MG63 (cell line): ENCODE measurements at regions not wholly inside any gene's neighbourhood (a gene's known extent, or its start where the extent isn't known, plus 50 kb on each side); places are given as distances from the start of the nearest gene placed in this dataset.

Experiments
- DNase-seq: peaks from one replicate; pipeline ENCODE4 v3.0.0-alpha.2; 2020
- H3K27me3 ChIP-seq: fragments of 250-450 bp; sonication (Bioruptor Pico); 2 replicates; pipeline ENCODE4 v1.5.1; 2020; ENCODE audit warnings: mild to moderate bottlenecking, moderate library complexity
- H3K36me3 ChIP-seq: fragments of 250-450 bp; sonication (Bioruptor Pico); 2 replicates; pipeline ENCODE4 v1.5.1; 2020; ENCODE audit warnings: mild to moderate bottlenecking, moderate library complexity
- H3K4me3 ChIP-seq: fragments of 250-450 bp; sonication (Bioruptor Pico); 2 replicates; pipeline ENCODE4 v1.5.1; 2020; ENCODE audit warnings: mild to moderate bottlenecking, moderate library complexity
- H3K9me3 ChIP-seq: fragments of 250-450 bp; sonication (Bioruptor Pico); 2 replicates; pipeline ENCODE4 v1.5.1; 2020; ENCODE audit warnings: mild to moderate bottlenecking, moderate library complexity

GRCh38 chr13:74841123-74841522 is 640.8 kb downstream of the TBC1D4 start:
- Histone ChIP-seq H3K9me3 (no peaks in the 10 kb centered on the region), H3K27me3 (no peaks in the 10 kb centered on the region), H3K36me3 (no peaks in the 10 kb centered on the region), H3K4me3 (no peak overlapping the region)
- DNase-seq, result no peak

- H3K36me3 ChIP-seq, result no peaks in the 10 kb centered on the region
- no peaks in the 10 kb centered on the region for H3K9me3 ChIP-seq
- no peak overlapping the region for H3K4me3 ChIP-seq
- no peaks in the 10 kb centered on the region for H3K27me3 ChIP-seq
- no peak for DNase-seq
Measured at GRCh38 chr13:74839656-74840055, 642.3 kb downstream of the TBC1D4 start.

- DNase-seq, result no peak
- Histone ChIP-seq H3K4me3 (no peak overlapping the region), H3K27me3 (no peaks in the 10 kb centered on the region), H3K9me3 (no peaks in the 10 kb centered on the region), H3K36me3 (no peaks in the 10 kb centered on the region)
Measured at GRCh38 chr13:74838096-74838495, 643.9 kb downstream of the TBC1D4 start.

GRCh38 chr13:74836628-74837027 is 645.3 kb downstream of the TBC1D4 start:
- no peaks in the 10 kb centered on the region for H3K27me3 ChIP-seq
- no peak for DNase-seq
- H3K4me3 ChIP-seq, result no peak overlapping the region
- H3K36me3 ChIP-seq, result no peaks in the 10 kb centered on the region
- H3K9me3 ChIP-seq, result no peaks in the 10 kb centered on the region

GRCh38 chr13:74835579-74835978 is 646.4 kb downstream of the TBC1D4 start:
- Histone ChIP-seq H3K36me3 (no peaks in the 10 kb centered on the region), H3K9me3 (no peaks in the 10 kb centered on the region), H3K27me3 (no peaks in the 10 kb centered on the region)

GRCh38 chr13:74825938-74826246 is 656.1 kb downstream of the TBC1D4 start:
- H3K9me3 ChIP-seq, result 0 out of 2 replicates have a peak, but pooled peaks cover 2% of the 10 kb centered on the region
- H3K36me3 ChIP-seq, result no peaks in the 10 kb centered on the region
- H3K27me3 ChIP-seq, result no peaks in the 10 kb centered on the region
- no peak for DNase-seq
- H3K4me3 ChIP-seq, result no peak overlapping the region

More at GRCh38 chr13:74835579-74835978, 646.4 kb downstream of the TBC1D4 start:
- no peak overlapping the region for H3K4me3 ChIP-seq
- no peak for DNase-seq

- Histone ChIP-seq H3K36me3 (no peaks in the 10 kb centered on the region), H3K9me3 (0 out of 2 replicates have a peak, but pooled peaks cover 2% of the 10 kb centered on the region), H3K27me3 (no peaks in the 10 kb centered on the region), H3K4me3 (no peak overlapping the region)
- no peak for DNase-seq
Measured at GRCh38 chr13:74825152-74825937, 656.6 kb downstream of the TBC1D4 start.

- no peaks in the 10 kb centered on the region for H3K9me3 ChIP-seq
- H3K36me3 ChIP-seq, result no peaks in the 10 kb centered on the region
- no peak overlapping the region for H3K4me3 ChIP-seq
- no peaks in the 10 kb centered on the region for H3K27me3 ChIP-seq
- DNase-seq, result no peak
Measured at GRCh38 chr13:74820809-74821208, 661.2 kb downstream of the TBC1D4 start.

GRCh38 chr13:74819549-74819948 is 662.4 kb downstream of the TBC1D4 start:
- no peaks in the 10 kb centered on the region for H3K36me3 ChIP-seq
- DNase-seq, result no peak
- H3K27me3 ChIP-seq, result no peaks in the 10 kb centered on the region
- H3K4me3 ChIP-seq, result no peak overlapping the region
- H3K9me3 ChIP-seq, result no peaks in the 10 kb centered on the region

GRCh38 chr13:74816737-74817136 is 665.2 kb downstream of the TBC1D4 start:
- no peak overlapping the region for H3K4me3 ChIP-seq
- no peaks in the 10 kb centered on the region for H3K36me3 ChIP-seq
- H3K9me3 ChIP-seq, result no peaks in the 10 kb centered on the region
- H3K27me3 ChIP-seq, result no peaks in the 10 kb centered on the region
- DNase-seq, result no peak

- H3K4me3 ChIP-seq, result no peak overlapping the region
- H3K27me3 ChIP-seq, result no peaks in the 10 kb centered on the region
- DNase-seq, result no peak
- no peaks in the 10 kb centered on the region for H3K9me3 ChIP-seq
- H3K36me3 ChIP-seq, result no peaks in the 10 kb centered on the region
Measured at GRCh38 chr13:74796157-74796556, 662.0 kb upstream of the KLF12 start.

GRCh38 chr13:74795526-74795925 is 661.3 kb upstream of the KLF12 start:
- Histone ChIP-seq H3K4me3 (no peak overlapping the region), H3K36me3 (no peaks in the 10 kb centered on the region), H3K9me3 (no peaks in the 10 kb centered on the region), H3K27me3 (no peaks in the 10 kb centered on the region)
- no peak for DNase-seq

- Histone ChIP-seq H3K27me3 (no peaks in the 10 kb centered on the region), H3K9me3 (no peaks in the 10 kb centered on the region), H3K36me3 (no peaks in the 10 kb centered on the region), H3K4me3 (no peak overlapping the region)
- DNase-seq, result no peak
Measured at GRCh38 chr13:74794582-74794981, 660.4 kb upstream of the KLF12 start.

- H3K36me3 ChIP-seq, result no peaks in the 10 kb centered on the region
- H3K27me3 ChIP-seq, result no peaks in the 10 kb centered on the region
- no peak for DNase-seq
- no peaks in the 10 kb centered on the region for H3K9me3 ChIP-seq
- no peak overlapping the region for H3K4me3 ChIP-seq
Measured at GRCh38 chr13:74794147-74794546, 659.9 kb upstream of the KLF12 start.

GRCh38 chr13:74784959-74785358 is 650.8 kb upstream of the KLF12 start:
- Histone ChIP-seq H3K36me3 (no peaks in the 10 kb centered on the region), H3K9me3 (no peaks in the 10 kb centered on the region), H3K4me3 (no peak overlapping the region), H3K27me3 (no peaks in the 10 kb centered on the region)
- no peak for DNase-seq

GRCh38 chr13:74778946-74779345 is 644.7 kb upstream of the KLF12 start:
- no peak overlapping the region for H3K4me3 ChIP-seq
- DNase-seq, result no peak
- H3K27me3 ChIP-seq, result no peaks in the 10 kb centered on the region

GRCh38 chr13:74778087-74778486 is 643.9 kb upstream of the KLF12 start:
- DNase-seq, result no peak

More at GRCh38 chr13:74778946-74779345, 644.7 kb upstream of the KLF12 start:
- no peaks in the 10 kb centered on the region for H3K36me3 ChIP-seq
- no peaks in the 10 kb centered on the region for H3K9me3 ChIP-seq

GRCh38 chr13:74774264-74774663 is 640.1 kb upstream of the KLF12 start:
- Histone ChIP-seq H3K36me3 (no peaks in the 10 kb centered on the region), H3K9me3 (no peaks in the 10 kb centered on the region), H3K4me3 (no peak overlapping the region), H3K27me3 (no peaks in the 10 kb centered on the region)
- no peak for DNase-seq

More at GRCh38 chr13:74778087-74778486, 643.9 kb upstream of the KLF12 start:
- Histone ChIP-seq H3K27me3 (no peaks in the 10 kb centered on the region), H3K36me3 (no peaks in the 10 kb centered on the region), H3K9me3 (no peaks in the 10 kb centered on the region), H3K4me3 (no peak overlapping the region)
